Astrocyte (in vitro differentiated cells and primary cell): ENCODE measurements at regions not wholly inside any gene's neighbourhood (a gene's known extent, or its start where the extent isn't known, plus 50 kb on each side); places are given as distances from the start of the nearest gene placed in this dataset.

Experiments
- DNase-seq: peaks from one replicate; pipeline ENCODE4 v3.0.0-alpha.2; 2010; ENCODE audit warnings: low read depth
- FAIRE-seq: peaks from 2 replicates; lab custom pipeline; 2011; peaks lifted over from hg19 to GRCh38; lab: Jason Lieb, UNC
- H2AFZ ChIP-seq: 2 replicates; pipeline ENCODE4 v1.6.0; 2012; ENCODE audit warnings: low read depth, low read length, inconsistent platforms
- H3K27ac ChIP-seq: 2 replicates; pipeline ENCODE4 v1.5.1; 2011; ENCODE audit warnings: low read depth, low read length, inconsistent platforms
- H3K27me3 ChIP-seq: 2 replicates; pipeline ENCODE4 v1.6.0; 2011; ENCODE audit warnings: low read length, inconsistent platforms; ENCODE audit not compliant: insufficient read depth
- H3K36me3 ChIP-seq: 2 replicates; pipeline ENCODE4 v1.5.1; 2011; ENCODE audit warnings: low read length, inconsistent platforms; ENCODE audit not compliant: insufficient read depth
- H3K4me1 ChIP-seq: 2 replicates; pipeline ENCODE4 v1.5.1; 2011; ENCODE audit warnings: low read length, inconsistent platforms; ENCODE audit not compliant: insufficient read depth
- H3K4me2 ChIP-seq: 2 replicates; pipeline ENCODE4 v1.6.0; 2012; ENCODE audit warnings: low read length, inconsistent platforms
- H3K4me3 ChIP-seq: 2 replicates; pipeline ENCODE4 v1.5.1; 2011; ENCODE audit warnings: low read depth, mild to moderate bottlenecking, low read length, inconsistent platforms; ENCODE audit not compliant: insufficient read depth
- H3K79me2 ChIP-seq: 2 replicates; pipeline ENCODE4 v1.6.0; 2012; ENCODE audit warnings: mild to moderate bottlenecking, low read length, inconsistent platforms; ENCODE audit not compliant: insufficient read depth
- H3K9ac ChIP-seq: 2 replicates; pipeline ENCODE4 v1.6.0; 2012; ENCODE audit warnings: mild to moderate bottlenecking, low read length, inconsistent platforms
- H3K9me3 ChIP-seq: 2 replicates; pipeline ENCODE4 v1.5.1; 2012; ENCODE audit warnings: low read depth, mild to moderate bottlenecking, low read length, inconsistent platforms; ENCODE audit not compliant: insufficient read depth
- H4K20me1 ChIP-seq: 2 replicates; pipeline ENCODE4 v1.6.0; 2012; ENCODE audit warnings: low read length, inconsistent platforms; ENCODE audit not compliant: insufficient read depth
- H3K27ac Mint-ChIP-seq: one replicate; pipeline ENCODE4 v1.8.0; 2021; ENCODE audit warnings: mild to moderate bottlenecking, mixed read lengths; ENCODE audit not compliant: unreplicated experiment
- H3K27me3 Mint-ChIP-seq: one replicate; pipeline ENCODE4 v1.8.0; 2021; ENCODE audit warnings: low read depth, mixed read lengths; ENCODE audit not compliant: unreplicated experiment
- H3K36me3 Mint-ChIP-seq: one replicate; pipeline ENCODE4 v1.8.0; 2021; ENCODE audit warnings: low read depth, mixed read lengths; ENCODE audit not compliant: unreplicated experiment
- H3K4me1 Mint-ChIP-seq: one replicate; pipeline ENCODE4 v1.8.0; 2021; ENCODE audit warnings: low read depth, mixed read lengths; ENCODE audit not compliant: unreplicated experiment
- H3K4me3 Mint-ChIP-seq: one replicate; pipeline ENCODE4 v1.8.0; 2021; ENCODE audit warnings: mild to moderate bottlenecking, moderate library complexity, mixed read lengths; ENCODE audit not compliant: unreplicated experiment
- H3K9me3 Mint-ChIP-seq: one replicate; pipeline ENCODE4 v1.8.0; 2021; ENCODE audit warnings: mild to moderate bottlenecking, mixed read lengths; ENCODE audit not compliant: unreplicated experiment
- EZH2 ChIP-seq: IDR thresholded peaks from 2 replicates; pipeline ENCODE4 v1.6.1; 2012; ENCODE audit warnings: mild to moderate bottlenecking, low read length, inconsistent platforms; ENCODE audit not compliant: insufficient read depth
- TF ChIP-seq, protein P1 (sequence below): IDR thresholded peaks from 2 replicates; pipeline ENCODE4 v1.5.1; 2011; ENCODE audit warnings: low read depth, mild to moderate bottlenecking, inconsistent platforms, low read length, moderate library complexity; ENCODE audit not compliant: insufficient read depth

GRCh38 chr10:59517341-59517899 lies 155.1 kb upstream of the FAM13C start:
- peaks cover 6% of the 10 kb centered on the region for H3K27me3 ChIP-seq
- no peak overlapping the region for H3K4me3 ChIP-seq
- no peaks in the 10 kb centered on the region for H4K20me1 ChIP-seq
- H3K9me3 ChIP-seq: no peaks in the 10 kb centered on the region
- Mint-ChIP-seq H3K4me1 (peaks cover 2% of the 10 kb centered on the region), H3K27me3 (no peaks in the 10 kb centered on the region), H3K4me3 (no peak overlapping the region), H3K9me3 (no peaks in the 10 kb centered on the region), H3K36me3 (no peaks in the 10 kb centered on the region), H3K27ac (no peak overlapping the region)
- TF ChIP-seq, protein P1, sequence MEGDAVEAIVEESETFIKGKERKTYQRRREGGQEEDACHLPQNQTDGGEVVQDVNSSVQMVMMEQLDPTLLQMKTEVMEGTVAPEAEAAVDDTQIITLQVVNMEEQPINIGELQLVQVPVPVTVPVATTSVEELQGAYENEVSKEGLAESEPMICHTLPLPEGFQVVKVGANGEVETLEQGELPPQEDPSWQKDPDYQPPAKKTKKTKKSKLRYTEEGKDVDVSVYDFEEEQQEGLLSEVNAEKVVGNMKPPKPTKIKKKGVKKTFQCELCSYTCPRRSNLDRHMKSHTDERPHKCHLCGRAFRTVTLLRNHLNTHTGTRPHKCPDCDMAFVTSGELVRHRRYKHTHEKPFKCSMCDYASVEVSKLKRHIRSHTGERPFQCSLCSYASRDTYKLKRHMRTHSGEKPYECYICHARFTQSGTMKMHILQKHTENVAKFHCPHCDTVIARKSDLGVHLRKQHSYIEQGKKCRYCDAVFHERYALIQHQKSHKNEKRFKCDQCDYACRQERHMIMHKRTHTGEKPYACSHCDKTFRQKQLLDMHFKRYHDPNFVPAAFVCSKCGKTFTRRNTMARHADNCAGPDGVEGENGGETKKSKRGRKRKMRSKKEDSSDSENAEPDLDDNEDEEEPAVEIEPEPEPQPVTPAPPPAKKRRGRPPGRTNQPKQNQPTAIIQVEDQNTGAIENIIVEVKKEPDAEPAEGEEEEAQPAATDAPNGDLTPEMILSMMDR: no peak
- TF ChIP-seq EZH2: no peak
- H3K9ac ChIP-seq: no peak overlapping the region
- no peaks in the 10 kb centered on the region for H3K4me1 ChIP-seq
- H2AFZ ChIP-seq: no peak overlapping the region
- no peak for DNase-seq
- no peak for FAIRE-seq
- no peak overlapping the region for H3K27ac ChIP-seq
- no peaks in the 10 kb centered on the region for H3K36me3 ChIP-seq
- no peaks in the 10 kb centered on the region for H3K79me2 ChIP-seq
- H3K4me2 ChIP-seq: no peak overlapping the region

DNA sequence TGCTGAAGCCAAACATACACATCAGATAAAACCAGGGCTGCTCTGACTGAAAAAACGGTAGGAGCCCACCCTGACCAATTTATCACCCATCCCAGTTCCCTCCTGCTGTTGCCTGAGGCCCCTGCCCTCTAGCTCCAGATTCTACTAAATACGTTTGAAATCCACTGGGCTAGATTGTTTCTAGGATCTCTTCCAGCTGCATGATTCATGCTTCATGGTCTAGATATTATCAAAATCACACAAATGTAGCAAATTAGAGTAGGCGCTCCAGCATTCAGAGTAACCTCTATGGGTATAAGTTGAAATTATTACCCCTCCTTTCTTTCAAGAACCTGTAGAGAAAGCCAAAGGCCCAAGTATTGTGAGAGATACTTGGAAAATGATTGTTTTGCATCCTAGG lies 151.2 kb upstream of the FAM13C start:
- no peak for TF ChIP-seq EZH2
- TF ChIP-seq, protein P1: no peak
- peak; percentile 75 for DNase-seq
- Mint-ChIP-seq H3K9me3 (no peaks in the 10 kb centered on the region), H3K4me1 (peaks cover 2% of the 10 kb centered on the region), H3K27me3 (no peaks in the 10 kb centered on the region), H3K4me3 (no peak overlapping the region), H3K36me3 (no peaks in the 10 kb centered on the region), H3K27ac (no peak overlapping the region)
- Histone ChIP-seq H3K9ac (no peak overlapping the region), H3K27ac (no peak overlapping the region), H4K20me1 (no peaks in the 10 kb centered on the region), H3K27me3 (peaks cover 6% of the 10 kb centered on the region), H2AFZ (no peak overlapping the region), H3K9me3 (no peaks in the 10 kb centered on the region), H3K4me3 (no peak overlapping the region), H3K4me1 (no peaks in the 10 kb centered on the region), H3K79me2 (no peaks in the 10 kb centered on the region), H3K36me3 (no peaks in the 10 kb centered on the region), H3K4me2 (no peak overlapping the region)
- FAIRE-seq: no peak

DNA sequence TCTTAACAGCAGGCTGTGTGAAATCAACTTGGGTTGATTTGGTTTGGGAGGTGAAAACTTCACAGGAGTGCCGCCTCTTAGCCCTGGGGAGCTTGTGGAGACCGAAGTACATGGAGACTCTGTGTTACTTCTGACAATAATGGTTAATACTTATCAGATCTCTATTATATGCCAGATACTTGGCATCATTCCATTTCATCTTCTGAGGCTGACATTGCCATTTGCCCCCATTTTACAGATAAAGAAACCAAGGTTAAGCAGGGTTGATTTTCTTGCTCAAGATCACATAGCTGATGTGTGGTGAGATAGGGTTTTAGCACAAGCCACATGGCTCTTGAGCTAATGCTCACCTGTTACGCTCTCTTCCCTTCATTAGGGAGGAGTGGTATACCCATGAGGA lies 150.6 kb upstream of the FAM13C start:
- DNase-seq (no peak), FAIRE-seq (no peak)
- Mint-ChIP-seq H3K27me3 (no peaks in the 10 kb centered on the region), H3K4me1 (peaks cover 2% of the 10 kb centered on the region), H3K4me3 (no peak overlapping the region), H3K27ac (no peak overlapping the region), H3K36me3 (no peaks in the 10 kb centered on the region), H3K9me3 (no peaks in the 10 kb centered on the region)
- Histone ChIP-seq H3K4me1 (no peaks in the 10 kb centered on the region), H3K9ac (no peak overlapping the region), H2AFZ (no peak overlapping the region), H3K4me3 (no peak overlapping the region), H3K79me2 (no peaks in the 10 kb centered on the region), H3K4me2 (no peak overlapping the region), H3K9me3 (no peaks in the 10 kb centered on the region), H3K27ac (no peak overlapping the region), H3K27me3 (peaks cover 6% of the 10 kb centered on the region), H4K20me1 (no peaks in the 10 kb centered on the region), H3K36me3 (no peaks in the 10 kb centered on the region)
- no peak for TF ChIP-seq EZH2
- TF ChIP-seq, protein P1: no peak
